Muscle layer of colon (tissue), 2 donors: ENCODE measurements at regions not wholly inside any gene's neighbourhood (a gene's known extent, or its start where the extent isn't known, plus 50 kb on each side); places are given as distances from the start of the nearest gene placed in this dataset.

Experiments used
- H3K27ac ChIP-seq: one replicate; pipeline ENCODE4 v1.7.0; 2013; ENCODE audit warnings: low read depth, mild to moderate bottlenecking, low read length, moderate library complexity
- H3K27me3 ChIP-seq, 2 donors: one replicate each; pipeline ENCODE4 v1.7.0; 2013; ENCODE audit warnings: low read length in 2 of 2, mild to moderate bottlenecking in 2 of 2; ENCODE audit not compliant: insufficient read depth in 2 of 2, control insufficient read depth in 1 of 2
- H3K36me3 ChIP-seq: one replicate; pipeline ENCODE4 v1.7.0; 2013; ENCODE audit warnings: mild to moderate bottlenecking, low read length; ENCODE audit not compliant: insufficient read depth
- H3K4me1 ChIP-seq: one replicate; pipeline ENCODE4 v1.7.0; 2013; ENCODE audit warnings: mild to moderate bottlenecking, low read length; ENCODE audit not compliant: insufficient read depth
- H3K4me3 ChIP-seq, 2 donors: one replicate each; pipeline ENCODE4 v1.7.0; 2013; ENCODE audit warnings: low read length in 2 of 2, low read depth in 1 of 2, mild to moderate bottlenecking in 1 of 2, moderate library complexity in 1 of 2
- H3K9ac ChIP-seq: one replicate; pipeline ENCODE4 v1.7.0; 2013; ENCODE audit warnings: low read length
- H3K9me3 ChIP-seq: one replicate; pipeline ENCODE4 v1.7.0; 2013; ENCODE audit warnings: mild to moderate bottlenecking, low read length
- donor health status: abdominal sarcoma.
- donor health status: Adenocarcinoma of cecum.

DNA sequence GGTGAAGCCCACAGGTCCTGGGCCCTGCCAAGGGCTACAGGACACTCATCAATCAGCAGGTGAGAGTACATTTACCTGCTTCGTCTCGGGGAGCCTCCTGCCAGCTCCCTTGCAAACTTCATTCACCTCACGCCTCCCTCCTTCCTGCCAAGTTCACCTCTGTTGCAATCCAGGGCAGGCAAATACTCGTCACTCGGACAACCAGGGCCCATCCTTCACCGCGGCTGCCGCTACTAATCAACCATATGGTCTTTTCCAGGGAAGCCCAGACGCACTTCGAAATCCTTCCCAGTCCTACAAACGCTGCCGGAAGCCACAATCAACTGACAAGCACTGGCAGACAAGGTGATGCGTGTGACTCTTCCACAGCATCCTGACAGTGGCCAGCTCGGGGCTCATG, 200.7 kb upstream of the NSMCE3 start:
- Histone ChIP-seq H3K9ac (no peak overlapping the region), H3K4me1 (peaks cover 6% of the 10 kb centered on the region), H3K27ac (no peak overlapping the region), H3K9me3 (no peaks in the 10 kb centered on the region), H3K4me3 (no peak overlapping the region), H3K27me3 (no peaks in the 10 kb centered on the region), H3K36me3 (no peaks in the 10 kb centered on the region)

DNA sequence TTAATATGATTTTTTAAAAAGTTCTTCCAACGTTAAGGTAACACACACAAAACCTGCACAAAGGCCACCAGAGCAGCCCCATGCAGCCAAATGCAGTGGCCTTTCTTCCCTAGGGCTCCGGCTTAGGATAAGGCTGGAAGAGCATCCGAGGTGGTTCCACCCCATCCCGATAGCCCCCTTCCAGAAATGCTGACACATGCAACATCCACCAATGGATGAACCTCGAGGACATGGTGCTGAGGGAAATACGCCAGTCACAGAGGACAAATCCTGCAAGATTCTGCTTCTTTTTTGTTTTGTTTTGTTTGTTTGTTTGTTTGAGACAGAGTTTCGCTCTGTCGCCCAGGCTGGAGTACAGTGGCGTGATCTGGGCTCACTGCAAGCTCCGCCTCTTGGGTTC, 199.3 kb upstream of the NSMCE3 start:
- Histone ChIP-seq H3K9me3 (no peaks in the 10 kb centered on the region), H3K9ac (no peak overlapping the region), H3K27me3 (no peaks in the 10 kb centered on the region), H3K4me1 (peaks cover 11% of the 10 kb centered on the region), H3K27ac (no peak overlapping the region), H3K4me3 (no peak overlapping the region), H3K36me3 (no peaks in the 10 kb centered on the region)

GRCh38 chr15:29467091-29467490, 197.5 kb upstream of the NSMCE3 start:
- Histone ChIP-seq H3K9ac (no peak overlapping the region), H3K36me3 (no peaks in the 10 kb centered on the region), H3K4me1 (peaks cover 11% of the 10 kb centered on the region), H3K27me3 (no peaks in the 10 kb centered on the region), H3K4me3 (no peak overlapping the region), H3K9me3 (no peaks in the 10 kb centered on the region), H3K27ac (no peak overlapping the region)

GRCh38 chr15:29466292-29466691, 196.7 kb upstream of the NSMCE3 start:
- peaks cover 11% of the 10 kb centered on the region for H3K4me1 ChIP-seq
- no peak overlapping the region for H3K4me3 ChIP-seq
- no peaks in the 10 kb centered on the region for H3K9me3 ChIP-seq
- H3K36me3 ChIP-seq = no peaks in the 10 kb centered on the region
- no peak overlapping the region for H3K9ac ChIP-seq
- H3K27me3 ChIP-seq = no peaks in the 10 kb centered on the region
- H3K27ac ChIP-seq = no peak overlapping the region

DNA sequence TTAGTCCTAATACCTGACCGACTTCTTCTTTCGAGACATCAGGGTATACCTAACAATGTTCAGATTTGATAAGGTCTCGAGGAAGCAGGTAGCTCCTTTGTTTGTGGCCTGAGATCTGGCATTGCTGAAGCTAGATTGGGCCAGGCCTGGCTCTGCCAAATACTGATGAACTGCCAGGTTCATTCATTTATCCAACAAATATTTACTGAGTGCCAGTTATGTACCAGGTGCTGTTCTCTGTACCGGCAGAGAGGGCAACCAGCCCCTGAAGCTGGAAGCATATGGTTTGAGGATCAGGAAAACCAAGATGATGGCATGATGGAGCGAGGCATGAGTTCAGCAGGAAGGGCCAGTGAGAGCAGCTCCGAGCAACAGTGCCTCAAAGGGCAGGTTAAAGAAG, 196.2 kb upstream of the NSMCE3 start:
- Histone ChIP-seq H3K9me3 (no peaks in the 10 kb centered on the region), H3K27me3 (no peaks in the 10 kb centered on the region), H3K27ac (no peak overlapping the region), H3K36me3 (no peaks in the 10 kb centered on the region), H3K4me3 (no peak overlapping the region), H3K9ac (no peak overlapping the region), H3K4me1 (peaks cover 11% of the 10 kb centered on the region)

DNA sequence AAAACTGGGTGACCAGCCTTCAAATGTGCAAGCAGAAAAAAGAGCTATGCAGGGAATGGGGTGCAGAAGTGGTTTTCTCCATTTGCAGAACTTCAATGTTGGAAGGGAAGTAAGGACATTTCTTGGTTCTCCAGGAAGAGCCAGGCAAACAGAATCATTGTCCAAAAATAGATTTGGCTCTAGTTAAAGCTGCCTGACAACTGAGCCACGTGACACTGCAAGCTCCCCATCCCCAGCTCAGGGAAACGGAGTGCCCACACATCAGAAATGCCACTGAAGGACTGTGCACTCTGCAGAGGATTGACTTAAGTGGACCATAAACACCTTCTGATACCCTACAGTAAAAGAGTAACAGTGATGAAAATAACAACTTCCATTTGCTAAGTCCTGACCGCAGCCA, 195.6 kb upstream of the NSMCE3 start:
- Histone ChIP-seq H3K36me3 (no peaks in the 10 kb centered on the region), H3K27me3 (no peaks in the 10 kb centered on the region), H3K4me3 (no peak overlapping the region), H3K9ac (no peak overlapping the region), H3K9me3 (no peaks in the 10 kb centered on the region), H3K27ac (no peak overlapping the region), H3K4me1 (peaks cover 11% of the 10 kb centered on the region)

DNA sequence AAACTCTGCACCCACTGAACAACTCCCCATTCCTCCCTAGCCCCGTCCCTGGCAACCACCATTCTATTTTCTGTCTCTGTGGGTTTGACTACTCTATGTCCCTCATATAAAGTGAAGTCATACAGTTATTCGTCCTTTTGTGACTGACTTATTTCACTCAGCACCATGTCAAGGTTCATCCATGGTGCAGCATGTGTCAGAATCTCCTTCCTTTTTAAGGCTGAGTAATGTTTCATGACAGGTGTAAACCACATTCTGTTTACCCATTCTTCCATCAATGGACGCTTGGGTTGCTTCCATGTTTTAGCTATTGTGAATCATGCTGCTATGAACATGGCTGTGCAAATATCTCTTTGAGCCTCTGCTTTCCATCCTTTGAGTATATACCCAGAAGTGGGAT, 192.3 kb upstream of the NSMCE3 start:
- Histone ChIP-seq H3K27ac (no peak overlapping the region), H3K4me3 (no peak overlapping the region), H3K4me1 (peaks cover 11% of the 10 kb centered on the region), H3K9me3 (no peaks in the 10 kb centered on the region), H3K36me3 (no peaks in the 10 kb centered on the region), H3K27me3 (no peaks in the 10 kb centered on the region), H3K9ac (no peak overlapping the region)

GRCh38 chr15:29458361-29458760, 188.7 kb upstream of the NSMCE3 start:
- Histone ChIP-seq H3K27me3 (no peaks in the 10 kb centered on the region), H3K36me3 (no peaks in the 10 kb centered on the region), H3K4me3 (no peak overlapping the region), H3K27ac (no peak overlapping the region), H3K9ac (no peak overlapping the region), H3K4me1 (no peaks in the 10 kb centered on the region), H3K9me3 (no peaks in the 10 kb centered on the region)

- no peaks in the 10 kb centered on the region for H3K27me3 ChIP-seq
- no peak overlapping the region for H3K27ac ChIP-seq
- no peak overlapping the region for H3K4me3 ChIP-seq
- no peaks in the 10 kb centered on the region for H3K9me3 ChIP-seq
- no peak overlapping the region for H3K9ac ChIP-seq
- no peaks in the 10 kb centered on the region for H3K36me3 ChIP-seq
- H3K4me1 ChIP-seq = no peaks in the 10 kb centered on the region
Observed at GRCh38 chr15:29457729-29458128, 188.1 kb upstream of the NSMCE3 start.

DNA sequence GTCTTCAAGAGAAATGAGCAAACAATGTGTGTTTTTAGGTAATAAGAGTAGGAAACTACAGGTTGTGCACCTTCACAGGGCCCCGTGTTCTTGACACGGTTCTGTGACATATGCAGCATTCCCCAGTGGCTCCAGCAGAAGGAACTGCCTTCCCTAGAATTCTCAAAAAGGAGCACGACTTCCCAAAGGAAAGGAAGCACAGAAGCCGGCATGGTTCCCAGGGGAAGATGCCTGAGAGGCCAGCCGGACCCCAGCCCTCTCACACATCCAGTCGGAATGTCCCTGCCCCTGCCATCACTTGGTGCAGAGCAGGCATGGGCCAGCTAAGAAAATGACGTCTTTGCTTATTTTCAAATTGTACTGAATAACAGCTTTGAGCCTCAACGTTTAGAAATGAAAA, 187.3 kb upstream of the NSMCE3 start:
- Histone ChIP-seq H3K4me1 (no peaks in the 10 kb centered on the region), H3K36me3 (no peaks in the 10 kb centered on the region), H3K9me3 (no peaks in the 10 kb centered on the region), H3K27ac (no peak overlapping the region), H3K4me3 (no peak overlapping the region), H3K27me3 (no peaks in the 10 kb centered on the region), H3K9ac (no peak overlapping the region)

- H3K4me1 ChIP-seq = no peaks in the 10 kb centered on the region
- no peak overlapping the region for H3K27ac ChIP-seq
- no peaks in the 10 kb centered on the region for H3K9me3 ChIP-seq
- no peak overlapping the region for H3K4me3 ChIP-seq
- no peaks in the 10 kb centered on the region for H3K36me3 ChIP-seq
- no peaks in the 10 kb centered on the region for H3K27me3 ChIP-seq
- no peak overlapping the region for H3K9ac ChIP-seq
Observed at GRCh38 chr15:29456255-29456654, 186.6 kb upstream of the NSMCE3 start.

- H3K36me3 ChIP-seq = no peaks in the 10 kb centered on the region
- H3K4me3 ChIP-seq = no peak overlapping the region
- no peaks in the 10 kb centered on the region for H3K27me3 ChIP-seq
- H3K27ac ChIP-seq = no peak overlapping the region
- H3K9me3 ChIP-seq = no peaks in the 10 kb centered on the region
- no peaks in the 10 kb centered on the region for H3K4me1 ChIP-seq
- H3K9ac ChIP-seq = no peak overlapping the region
Observed at GRCh38 chr15:29455530-29455929, 185.9 kb upstream of the NSMCE3 start.
